GM23338 (cell line): ENCODE measurements at regions not wholly inside any gene's neighbourhood (a gene's known extent, or its start where the extent isn't known, plus 50 kb on each side); places are given as distances from the start of the nearest gene placed in this dataset.

Experiments used
- ATAC-seq: fragments of 200-7000 bp; cut with Tn5 transposase; 3 replicates; pipeline ENCODE4 v1.9.1; 2020
- DNase-seq: peaks from one replicate; pipeline ENCODE4 v3.0.0-alpha.2; 2015; ENCODE audit warnings: low spot score
- H2AFZ ChIP-seq: fragments of 200-600 bp; sonication (generic); 2 replicates; pipeline ENCODE4 v1.8.0; 2016; ENCODE audit warnings: antibody characterized with exemption, mild to moderate bottlenecking, moderate library complexity
- H3F3A ChIP-seq: fragments of 200-600 bp; sonication (generic); replicated peaks from 2 replicates; pipeline ENCODE4 v1.8.0; 2017; ENCODE audit warnings: antibody characterized with exemption, mixed run types, low read depth
- H3K27ac ChIP-seq: fragments of 200-600 bp; sonication (generic); 2 replicates; pipeline ENCODE4 v1.6.1; 2016; ENCODE audit warnings: low read depth
- H3K27me3 ChIP-seq: fragments of 200-600 bp; sonication (generic); 2 replicates; pipeline ENCODE4 v1.8.0; 2016; ENCODE audit warnings: mild to moderate bottlenecking, mixed run types, moderate library complexity; ENCODE audit not compliant: insufficient read depth
- H3K36me3 ChIP-seq: fragments of 200-600 bp; sonication (generic); 2 replicates; pipeline ENCODE4 v1.8.0; 2016; ENCODE audit warnings: mild to moderate bottlenecking; ENCODE audit not compliant: insufficient read depth
- H3K4me1 ChIP-seq: fragments of 200-600 bp; sonication (generic); 2 replicates; pipeline ENCODE4 v1.8.0; 2016; ENCODE audit warnings: mild to moderate bottlenecking, moderate library complexity; ENCODE audit not compliant: insufficient read depth
- H3K4me2 ChIP-seq: fragments of 200-600 bp; sonication (generic); 2 replicates; pipeline ENCODE4 v1.7.1; 2017; ENCODE audit warnings: mixed run types
- H3K4me3 ChIP-seq: fragments of 200-600 bp; sonication (generic); 2 replicates; pipeline ENCODE4 v1.6.1; 2016; ENCODE audit warnings: mixed run types
- H3K79me2 ChIP-seq: fragments of 200-600 bp; sonication (generic); replicated peaks from 2 replicates; pipeline ENCODE4 v1.8.0; 2017; ENCODE audit warnings: mild to moderate bottlenecking; ENCODE audit not compliant: insufficient read depth
- H3K9me2 ChIP-seq: fragments of 200-600 bp; sonication (generic); 2 replicates; pipeline ENCODE4 v1.8.0; 2017; ENCODE audit not compliant: insufficient read depth
- H4K20me1 ChIP-seq: fragments of 200-600 bp; sonication (generic); replicated peaks from 2 replicates; pipeline ENCODE4 v1.8.0; 2017; ENCODE audit warnings: mild to moderate bottlenecking; ENCODE audit not compliant: insufficient read depth
- H3K27ac Mint-ChIP-seq: 2 replicates; pipeline ENCODE4 v1.8.0; 2020; ENCODE audit warnings: inconsistent platforms, mild to moderate bottlenecking, moderate library complexity, mixed read lengths
- H3K27me3 Mint-ChIP-seq: 3 replicates; pipeline ENCODE4 v1.8.0; 2022; ENCODE audit warnings: low read depth, mild to moderate bottlenecking, moderate library complexity, mixed read lengths, inconsistent platforms; ENCODE audit not compliant: insufficient read depth, poor library complexity
- H3K36me3 Mint-ChIP-seq: 3 replicates; pipeline ENCODE4 v1.8.0; 2021; ENCODE audit warnings: low read depth, mild to moderate bottlenecking, inconsistent platforms, moderate library complexity, mixed read lengths
- H3K4me1 Mint-ChIP-seq: 3 replicates; pipeline ENCODE4 v1.8.0; 2020; ENCODE audit warnings: mild to moderate bottlenecking, inconsistent platforms, mixed read lengths
- H3K4me3 Mint-ChIP-seq: 3 replicates; pipeline ENCODE4 v1.8.0; 2021; ENCODE audit warnings: moderate library complexity, mild to moderate bottlenecking, inconsistent platforms, mixed read lengths
- H3K9me3 Mint-ChIP-seq: 3 replicates; pipeline ENCODE4 v1.8.0; 2020; ENCODE audit warnings: moderate library complexity, mild to moderate bottlenecking, inconsistent platforms, mixed read lengths
- CTCF ChIP-seq, 2 experiments: fragments of 200-600 bp in 1 of 2; sonication (generic) in 1 of 2; conservative IDR thresholded peaks; 2 replicates each; pipeline versions ENCODE4 v1.5.1 to v1.6.1; 2016 to 2017; ENCODE audit warnings: antibody characterized with exemption in 2 of 2, low read depth in 2 of 2, mild to moderate bottlenecking in 2 of 2, moderate library complexity in 1 of 2
- ETS1 ChIP-seq: IDR thresholded peaks from 2 replicates; pipeline ENCODE4 v1.6.1; 2016; ENCODE audit warnings: antibody characterized with exemption
- EZH2 ChIP-seq: fragments of 200-600 bp; sonication (generic); IDR thresholded peaks from one replicate; pipeline ENCODE4 v1.8.0; 2017; ENCODE audit warnings: antibody characterized with exemption, mild to moderate bottlenecking, low read depth; ENCODE audit not compliant: unreplicated experiment
- EZH2phosphoT487 ChIP-seq: fragments of 200-600 bp; sonication (generic); IDR thresholded peaks from one replicate; pipeline ENCODE4 v1.8.1; 2018; ENCODE audit warnings: antibody characterized with exemption; ENCODE audit not compliant: unreplicated experiment
- JUNB ChIP-seq: IDR thresholded peaks from one replicate; pipeline ENCODE4 v1.6.1; 2016; ENCODE audit warnings: antibody characterized with exemption; ENCODE audit not compliant: unreplicated experiment
- NANOG ChIP-seq: IDR thresholded peaks from 2 replicates; pipeline ENCODE4 v1.6.1; 2016; ENCODE audit warnings: antibody characterized with exemption, borderline replicate concordance
- POLR2AphosphoS5 ChIP-seq: IDR thresholded peaks from 2 replicates; pipeline ENCODE4 v1.6.1; 2016; ENCODE audit warnings: antibody characterized with exemption, low read depth
- REST ChIP-seq: IDR thresholded peaks from one replicate; pipeline ENCODE4 v1.6.1; 2018; ENCODE audit warnings: antibody characterized with exemption; ENCODE audit not compliant: unreplicated experiment
- STAT1 ChIP-seq: IDR thresholded peaks from one replicate; pipeline ENCODE4 v1.6.1; 2016; ENCODE audit warnings: antibody characterized with exemption; ENCODE audit not compliant: unreplicated experiment
- ZNF114 ChIP-seq: fragments of 250-450 bp; sonication (Bioruptor Pico); IDR thresholded peaks from 2 replicates; pipeline ENCODE4 v1.5.0; 2020; ENCODE audit warnings: mild to moderate bottlenecking, moderate library complexity
- ZNF331 ChIP-seq: fragments of 250-450 bp; sonication (Bioruptor Pico); IDR thresholded peaks from 2 replicates; pipeline ENCODE4 v1.5.0; 2020; ENCODE audit warnings: low read depth, mild to moderate bottlenecking, moderate library complexity
- ZNF462 ChIP-seq: fragments of 250-450 bp; sonication (Bioruptor Pico); IDR thresholded peaks from 2 replicates; pipeline ENCODE4 v1.5.0; 2020; ENCODE audit warnings: mild to moderate bottlenecking, moderate library complexity

GRCh38 chr1:42070996-42071395 is 82.2 kb upstream of the GUCA2B start:
- no peak overlapping the region for H3K4me2 ChIP-seq
- no peak for ATAC-seq
- Mint-ChIP-seq H3K4me1 (no peaks in the 10 kb centered on the region), H3K36me3 (no peaks in the 10 kb centered on the region), H3K9me3 (no peaks in the 10 kb centered on the region), H3K27me3 (no peaks in the 10 kb centered on the region), H3K27ac (no peak overlapping the region), H3K4me3 (no peak overlapping the region)
- H3K4me1 ChIP-seq = no peaks in the 10 kb centered on the region
- H2AFZ ChIP-seq = no peak overlapping the region
- H3K36me3 ChIP-seq = no peaks in the 10 kb centered on the region
- no peak for DNase-seq
- H3K27ac ChIP-seq = no peak overlapping the region
- H3K4me3 ChIP-seq = no peak overlapping the region
- H3K9me2 ChIP-seq = no peaks in the 10 kb centered on the region; the same call in 1 of the 2 replicates
- no peaks in the 10 kb centered on the region for H3K79me2 ChIP-seq
- no peaks in the 10 kb centered on the region for H3F3A ChIP-seq
- H4K20me1 ChIP-seq = no peaks in the 10 kb centered on the region
- TF ChIP-seq REST (no peak), JUNB (no peak), EZH2phosphoT487 (no peak), ZNF331 (CRISPR knock-in tag) (no peak), ZNF114 (no peak), STAT1 (no peak), EZH2 (no peak), NANOG (no peak), ETS1 (no peak), POLR2AphosphoS5 (no peak), ZNF462 (no peak), CTCF (conservative IDR thresholded peaks at IDR 0.05; ENCODE audit: low read depth in 2 of 2) (no peak)
- H3K27me3 ChIP-seq = no peaks in the 10 kb centered on the region
